Transverse colon (tissue), 4 donors: ENCODE measurements at regions not wholly inside any gene's neighbourhood (a gene's known extent, or its start where the extent isn't known, plus 50 kb on each side); places are given as distances from the start of the nearest gene placed in this dataset.

Experiments used
- POLR2AphosphoS5 ChIP-seq, 3 donors: sonication (generic); formaldehyde crosslinking; IDR thresholded peaks; one replicate each; pipeline ENCODE4 v1.6.1; 2016; ENCODE audit warnings: antibody characterized with exemption in 3 of 3
- TF ChIP-seq, protein P1 (sequence below), 5 experiments: fragments of 200-600 bp in 3 of 5; fragments of 450-650 bp in 2 of 5; sonication (generic) in 3 of 5; IDR thresholded peaks; 1 replicate in 2 of 5; 2 replicates in 3 of 5; pipeline ENCODE4 v1.5.1; 2016 to 2017; ENCODE audit warnings: antibody characterized with exemption in 5 of 5, inconsistent platforms in 3 of 5, mild to moderate bottlenecking in 2 of 5, moderate library complexity in 1 of 5

DNA sequence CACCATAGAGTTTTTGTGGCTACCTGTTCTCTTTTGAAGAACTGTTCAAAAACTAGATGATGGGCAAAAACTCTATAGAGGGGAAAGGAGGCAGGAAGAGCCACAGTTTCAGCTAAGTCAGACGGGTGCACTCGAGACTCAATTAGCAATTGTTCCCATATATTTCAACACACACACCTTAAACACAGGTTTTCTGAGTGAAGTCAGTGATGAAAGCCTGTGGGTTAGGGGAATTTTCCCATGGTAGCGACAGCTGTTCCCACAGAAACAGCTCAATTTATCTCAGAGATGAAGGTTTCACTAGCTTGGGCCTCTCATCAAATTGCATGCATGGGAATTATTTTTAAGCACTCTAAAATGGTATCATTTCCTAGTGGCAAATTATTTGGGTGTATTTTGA, 143.4 kb downstream of the ZIC5 start:
- no peak for TF ChIP-seq POLR2AphosphoS5 (IDR thresholded peaks at IDR 0.05)
- TF ChIP-seq, protein P1, sequence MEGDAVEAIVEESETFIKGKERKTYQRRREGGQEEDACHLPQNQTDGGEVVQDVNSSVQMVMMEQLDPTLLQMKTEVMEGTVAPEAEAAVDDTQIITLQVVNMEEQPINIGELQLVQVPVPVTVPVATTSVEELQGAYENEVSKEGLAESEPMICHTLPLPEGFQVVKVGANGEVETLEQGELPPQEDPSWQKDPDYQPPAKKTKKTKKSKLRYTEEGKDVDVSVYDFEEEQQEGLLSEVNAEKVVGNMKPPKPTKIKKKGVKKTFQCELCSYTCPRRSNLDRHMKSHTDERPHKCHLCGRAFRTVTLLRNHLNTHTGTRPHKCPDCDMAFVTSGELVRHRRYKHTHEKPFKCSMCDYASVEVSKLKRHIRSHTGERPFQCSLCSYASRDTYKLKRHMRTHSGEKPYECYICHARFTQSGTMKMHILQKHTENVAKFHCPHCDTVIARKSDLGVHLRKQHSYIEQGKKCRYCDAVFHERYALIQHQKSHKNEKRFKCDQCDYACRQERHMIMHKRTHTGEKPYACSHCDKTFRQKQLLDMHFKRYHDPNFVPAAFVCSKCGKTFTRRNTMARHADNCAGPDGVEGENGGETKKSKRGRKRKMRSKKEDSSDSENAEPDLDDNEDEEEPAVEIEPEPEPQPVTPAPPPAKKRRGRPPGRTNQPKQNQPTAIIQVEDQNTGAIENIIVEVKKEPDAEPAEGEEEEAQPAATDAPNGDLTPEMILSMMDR (IDR thresholded peaks at IDR 0.05) = no peak
